H9 (cell line): ENCODE measurements at regions not wholly inside any gene's neighbourhood (a gene's known extent, or its start where the extent isn't known, plus 50 kb on each side); places are given as distances from the start of the nearest gene placed in this dataset.

Experiments
- DNase-seq: peaks from one replicate; pipeline ENCODE4 v3.0.0-alpha.2; 2017
- H2AFZ ChIP-seq: one replicate; pipeline ENCODE4 v1.6.1; 2013; ENCODE audit warnings: mild to moderate bottlenecking, low read length, control low read depth, moderate library complexity
- H2AK5ac ChIP-seq: 2 replicates; pipeline ENCODE4 v1.6.1; 2013; ENCODE audit warnings: low read length, control low read depth, mixed read lengths; ENCODE audit not compliant: insufficient read length
- H2BK120ac ChIP-seq: one replicate; pipeline ENCODE4 v1.6.1; 2013; ENCODE audit warnings: low read depth, mild to moderate bottlenecking, low read length, control low read depth, inconsistent platforms; ENCODE audit not compliant: poor library complexity, severe bottlenecking
- H2BK12ac ChIP-seq: 2 replicates; pipeline ENCODE4 v1.6.1; 2013; ENCODE audit warnings: low read length, control low read depth, mixed read lengths, low read depth; ENCODE audit not compliant: insufficient read length
- H2BK15ac ChIP-seq: 2 replicates; pipeline ENCODE4 v1.6.1; 2013; ENCODE audit warnings: low read depth, low read length, control low read depth
- H2BK20ac ChIP-seq: one replicate; pipeline ENCODE4 v1.6.1; 2013; ENCODE audit warnings: low read depth, mild to moderate bottlenecking, low read length, control low read depth, inconsistent platforms; ENCODE audit not compliant: poor library complexity, severe bottlenecking
- H2BK5ac ChIP-seq: 2 replicates; pipeline ENCODE4 v1.6.1; 2013; ENCODE audit warnings: low read length, control low read depth, mixed read lengths; ENCODE audit not compliant: insufficient read length
- H3K14ac ChIP-seq: 2 replicates; pipeline ENCODE4 v1.6.1; 2013; ENCODE audit warnings: low read length, control low read depth; ENCODE audit not compliant: insufficient read depth
- H3K18ac ChIP-seq: 2 replicates; pipeline ENCODE4 v1.6.1; 2013; ENCODE audit warnings: low read depth, mild to moderate bottlenecking, mixed read lengths, low read length, control low read depth; ENCODE audit not compliant: insufficient read length
- H3K23ac ChIP-seq: 2 replicates; pipeline ENCODE4 v1.6.1; 2013; ENCODE audit warnings: low read length, control low read depth, mixed read lengths, low read depth; ENCODE audit not compliant: insufficient read length
- H3K23me2 ChIP-seq: 2 replicates; pipeline ENCODE4 v1.6.1; 2013; ENCODE audit warnings: low read depth, mild to moderate bottlenecking, mixed read lengths, low read length, control low read depth; ENCODE audit not compliant: insufficient read length, poor library complexity, severe bottlenecking
- H3K27ac ChIP-seq: 2 replicates; pipeline ENCODE4 v1.5.1; 2013; ENCODE audit warnings: low read length, control low read depth, mixed read lengths, low read depth; ENCODE audit not compliant: insufficient read length
- H3K27me3 ChIP-seq: 2 replicates; pipeline ENCODE4 v1.6.1; 2013; ENCODE audit warnings: low read length, control low read depth, inconsistent platforms; ENCODE audit not compliant: insufficient read depth
- H3K4ac ChIP-seq: 2 replicates; pipeline ENCODE4 v1.6.1; 2013; ENCODE audit warnings: low read depth, mild to moderate bottlenecking, control low read depth, inconsistent platforms, low read length, moderate library complexity
- H3K4me1 ChIP-seq: 2 replicates; pipeline ENCODE4 v1.6.1; 2013; ENCODE audit warnings: low read length, control low read depth, inconsistent platforms; ENCODE audit not compliant: insufficient read depth
- H3K4me2 ChIP-seq: 2 replicates; pipeline ENCODE4 v1.6.1; 2013; ENCODE audit warnings: low read length, control low read depth, mixed read lengths; ENCODE audit not compliant: insufficient read length, insufficient read depth
- H3K56ac ChIP-seq: 2 replicates; pipeline ENCODE4 v1.6.1; 2013; ENCODE audit warnings: low read depth, mild to moderate bottlenecking, mixed read lengths, low read length, control low read depth; ENCODE audit not compliant: insufficient read length
- H3K79me1 ChIP-seq: 2 replicates; pipeline ENCODE4 v1.6.1; 2013; ENCODE audit warnings: low read depth, mild to moderate bottlenecking, moderate library complexity, low read length, control low read depth, inconsistent platforms; ENCODE audit not compliant: insufficient read depth, poor library complexity, severe bottlenecking
- H3K79me2 ChIP-seq: 2 replicates; pipeline ENCODE4 v1.6.1; 2013; ENCODE audit warnings: low read length, control low read depth, inconsistent platforms; ENCODE audit not compliant: insufficient read depth
- H3K9ac ChIP-seq: 2 replicates; pipeline ENCODE4 v1.6.1; 2013; ENCODE audit warnings: low read length, control low read depth, mixed read lengths; ENCODE audit not compliant: insufficient read length; ENCODE audit errors: extremely low read depth
- H3K9me3 ChIP-seq: one replicate; pipeline ENCODE4 v1.6.1; 2013; ENCODE audit warnings: low read depth, low read length, inconsistent platforms; ENCODE audit not compliant: control insufficient read depth
- H3T11ph ChIP-seq: one replicate; pipeline ENCODE4 v1.6.1; 2013; ENCODE audit warnings: mild to moderate bottlenecking, low read length, control low read depth, inconsistent platforms
- H4K20me1 ChIP-seq: one replicate; pipeline ENCODE4 v1.6.1; 2013; ENCODE audit not compliant: control insufficient read depth, insufficient read length, insufficient read depth
- H4K5ac ChIP-seq: 2 replicates; pipeline ENCODE4 v1.6.1; 2013; ENCODE audit warnings: low read depth, mild to moderate bottlenecking, mixed read lengths, low read length, control low read depth; ENCODE audit not compliant: insufficient read length
- H4K8ac ChIP-seq: replicated peaks from 2 replicates; pipeline ENCODE4 v1.6.1; 2013; ENCODE audit warnings: low read length, control low read depth, mixed read lengths, low read depth; ENCODE audit not compliant: insufficient read length
- H4K91ac ChIP-seq: 2 replicates; pipeline ENCODE4 v1.6.1; 2013; ENCODE audit warnings: low read depth, mild to moderate bottlenecking, moderate library complexity, mixed read lengths, low read length, control low read depth; ENCODE audit not compliant: insufficient read length
- H3K27ac Mint-ChIP-seq, 3 experiments: 2 replicates in 2 of 3; 3 replicates in 1 of 3; pipeline ENCODE4 v1.8.0; 2020 to 2021; ENCODE audit warnings: mixed read lengths in 3 of 3, mild to moderate bottlenecking in 1 of 3, moderate library complexity in 1 of 3
- H3K27me3 Mint-ChIP-seq: 2 replicates; pipeline ENCODE4 v1.8.0; 2021; ENCODE audit warnings: low read depth, mild to moderate bottlenecking, moderate library complexity, mixed read lengths
- H3K36me3 Mint-ChIP-seq, 3 experiments: 2 replicates in 2 of 3; 3 replicates in 1 of 3; pipeline ENCODE4 v1.8.0; 2020 to 2021; ENCODE audit warnings: low read depth in 3 of 3, mixed read lengths in 3 of 3; ENCODE audit not compliant: insufficient read depth in 1 of 3
- H3K4me1 Mint-ChIP-seq, 2 experiments: 2 replicates each; pipeline ENCODE4 v1.8.0; 2020; ENCODE audit warnings: mixed read lengths in 2 of 2
- H3K4me3 Mint-ChIP-seq, 2 experiments: 2 replicates in 1 of 2; 3 replicates in 1 of 2; pipeline ENCODE4 v1.8.0; 2020 to 2021; ENCODE audit warnings: mild to moderate bottlenecking in 2 of 2, mixed read lengths in 2 of 2, moderate library complexity in 1 of 2
- H3K9me3 Mint-ChIP-seq, 2 experiments: 2 replicates in 1 of 2; 3 replicates in 1 of 2; pipeline ENCODE4 v1.8.0; 2020; ENCODE audit warnings: mild to moderate bottlenecking in 2 of 2, mixed read lengths in 2 of 2, moderate library complexity in 1 of 2
- CTCF ChIP-seq: fragments of 200-600 bp; sonication (generic); conservative IDR thresholded peaks from 3 replicates; pipeline ENCODE4 v1.8.0; 2021; ENCODE audit warnings: antibody characterized with exemption, mild to moderate bottlenecking
- WGBS: extraction: QIAGEN DNeasy Blood & Tissue Kit; methylation state at CpG from one replicate; pipeline ENCODE4 v1.1.7; 2013; ENCODE audit warnings: missing lambda C conversion rate, low lambda C conversion rate, mixed read lengths; ENCODE audit not compliant: insufficient read length; ENCODE audit errors: extremely low coverage; 5-methylcytosine and 5-hydroxymethylcytosine counted together

- no peak overlapping the region for H3T11ph ChIP-seq
- no peak overlapping the region for H2AFZ ChIP-seq
- H4K5ac ChIP-seq = no peak overlapping the region
- H2BK120ac ChIP-seq = no peak overlapping the region
- H4K8ac ChIP-seq = no peak overlapping the region
- Mint-ChIP-seq H3K9me3 (no peaks in the 10 kb centered on the region; a peak in 1 of 5 replicates), H3K4me3 (no peak overlapping the region), H3K36me3 (no peaks in the 10 kb centered on the region; a peak in 1 of 7 replicates), H3K27ac (peak overlapping the region in 1 of 3 experiments; percentile 88; a peak in 1 of 7 replicates), H3K27me3 (no peaks in the 10 kb centered on the region; the same call in 1 of the 2 replicates), H3K4me1 (peaks cover 5 to 30% of the 10 kb centered on the region in 2 experiments)
- no peak overlapping the region for H3K18ac ChIP-seq
- H3K14ac ChIP-seq = no peak overlapping the region
- no peaks in the 10 kb centered on the region for H3K79me2 ChIP-seq
- H2BK20ac ChIP-seq = no peak overlapping the region
- no peak overlapping the region for H3K56ac ChIP-seq
- no peaks in the 10 kb centered on the region for H3K23me2 ChIP-seq
- no peak overlapping the region for H2BK12ac ChIP-seq
- no peak overlapping the region for H3K4me2 ChIP-seq
- H3K4ac ChIP-seq = no peak overlapping the region
- no peak overlapping the region for H2BK5ac ChIP-seq
- no peak overlapping the region for H4K91ac ChIP-seq
- no peaks in the 10 kb centered on the region for H3K4me1 ChIP-seq
- no peak overlapping the region for H2AK5ac ChIP-seq
- DNase-seq = no peak
- H3K9me3 ChIP-seq = no peaks in the 10 kb centered on the region
- H4K20me1 ChIP-seq = no peaks in the 10 kb centered on the region
- H3K79me1 ChIP-seq = no peaks in the 10 kb centered on the region
- no peak overlapping the region for H2BK15ac ChIP-seq
- no peaks in the 10 kb centered on the region for H3K27me3 ChIP-seq
- TF ChIP-seq CTCF = no peak
- no peak overlapping the region for H3K27ac ChIP-seq
- H3K9ac ChIP-seq = no peak overlapping the region
- no CpG with 5 or more reads among the region's 14 CpGs for WGBS
- H3K23ac ChIP-seq = no peak overlapping the region
Observed at GRCh38 chr9:129316281-129317030, 138.4 kb upstream of the IER5L start.
